ENCODE measurements at regions not wholly inside any gene's neighbourhood (a gene's known extent, or its start where the extent isn't known, plus 50 kb on each side); places are given as distances from the start of the nearest gene placed in this dataset.

GRCh38 chr11:72494109-72494429 is 59.7 kb upstream of the CLPB start:
- H3K4me3 Mint-ChIP-seq: no peak overlapping the region
- H3K27me3 Mint-ChIP-seq: no peaks in the 10 kb centered on the region
- DNase-seq: no peak
- ATAC-seq (replicated peaks): no peak
- H3K4me1 Mint-ChIP-seq (ENCODE audit: low read depth in 2 of 2): peaks cover 3 to 12% of the 10 kb centered on the region in 2 donors
- H3K9me3 Mint-ChIP-seq: no peaks in the 10 kb centered on the region
- H3K27ac Mint-ChIP-seq: no peak overlapping the region
- no peaks in the 10 kb centered on the region for H3K36me3 Mint-ChIP-seq (ENCODE audit: insufficient read depth)

- no peaks in the 10 kb centered on the region for H3K9me3 Mint-ChIP-seq
- no peaks in the 10 kb centered on the region for H3K36me3 Mint-ChIP-seq (ENCODE audit: insufficient read depth)
- H3K27ac Mint-ChIP-seq: no peak overlapping the region
- DNase-seq (no peak), ATAC-seq (replicated peaks) (no peak)
- H3K4me1 Mint-ChIP-seq (ENCODE audit: low read depth in 2 of 2): peaks cover 3 to 12% of the 10 kb centered on the region in 2 donors
- H3K27me3 Mint-ChIP-seq: no peaks in the 10 kb centered on the region
- H3K4me3 Mint-ChIP-seq: no peak overlapping the region
Measured at GRCh38 chr11:72493426-72494108, 59.2 kb upstream of the CLPB start.

- ATAC-seq (replicated peaks): no peak
- H3K27ac Mint-ChIP-seq: no peak overlapping the region
Measured at GRCh38 chr11:72491001-72491400, 56.7 kb upstream of the CLPB start.

More at GRCh38 chr11:72491001-72491400, 56.7 kb upstream of the CLPB start:
- peaks cover 3 to 12% of the 10 kb centered on the region in 2 donors for H3K4me1 Mint-ChIP-seq (ENCODE audit: low read depth in 2 of 2)
- DNase-seq: no peak
- no peaks in the 10 kb centered on the region for H3K9me3 Mint-ChIP-seq
- no peak overlapping the region for H3K4me3 Mint-ChIP-seq
- H3K27me3 Mint-ChIP-seq: no peaks in the 10 kb centered on the region
- H3K36me3 Mint-ChIP-seq (ENCODE audit: insufficient read depth): no peaks in the 10 kb centered on the region
